Epithelial cell of proximal tubule (primary cell): ENCODE measurements at regions not wholly inside any gene's neighbourhood (a gene's known extent, or its start where the extent isn't known, plus 50 kb on each side); places are given as distances from the start of the nearest gene placed in this dataset.
A peak's percentile ranks its signal among the peaks of the same experiment; 100 is the strongest.

ENCODE experiments used
- DNase-seq: peaks from one replicate; pipeline ENCODE4 v3.0.0-alpha.2; 2011; ENCODE audit warnings: low read depth
- H3K4me3 ChIP-seq: 2 replicates; pipeline ENCODE4 v1.5.1; 2011; ENCODE audit warnings: low read depth, mild to moderate bottlenecking, low read length
- TF ChIP-seq, protein P1 (sequence below): conservative IDR thresholded peaks from 2 replicates; pipeline ENCODE4 v1.5.1; 2012; ENCODE audit warnings: low read depth, mild to moderate bottlenecking, low read length

DNA sequence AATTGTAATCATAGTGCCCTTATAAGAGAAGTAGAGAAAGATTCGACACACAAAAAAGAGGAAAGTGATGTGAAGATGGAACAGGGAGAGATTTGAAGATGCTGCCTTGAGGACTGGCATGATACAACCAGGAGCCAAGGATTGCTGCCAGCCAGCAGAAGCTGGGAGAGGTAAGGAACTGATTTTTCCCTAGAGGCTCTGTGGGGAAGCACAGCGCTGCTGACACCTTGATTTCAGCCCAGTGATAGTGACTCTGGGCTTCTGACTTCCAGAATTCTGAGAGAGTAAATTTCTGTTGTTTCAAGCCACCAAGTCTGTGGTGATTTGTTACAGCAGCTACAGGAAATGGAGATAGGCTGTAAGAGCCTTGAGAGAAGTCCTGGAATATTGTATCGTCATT lies 98.2 kb downstream of the RAB11FIP2 start:
- H3K4me3 ChIP-seq: no peak overlapping the region
- no peak for DNase-seq

DNA sequence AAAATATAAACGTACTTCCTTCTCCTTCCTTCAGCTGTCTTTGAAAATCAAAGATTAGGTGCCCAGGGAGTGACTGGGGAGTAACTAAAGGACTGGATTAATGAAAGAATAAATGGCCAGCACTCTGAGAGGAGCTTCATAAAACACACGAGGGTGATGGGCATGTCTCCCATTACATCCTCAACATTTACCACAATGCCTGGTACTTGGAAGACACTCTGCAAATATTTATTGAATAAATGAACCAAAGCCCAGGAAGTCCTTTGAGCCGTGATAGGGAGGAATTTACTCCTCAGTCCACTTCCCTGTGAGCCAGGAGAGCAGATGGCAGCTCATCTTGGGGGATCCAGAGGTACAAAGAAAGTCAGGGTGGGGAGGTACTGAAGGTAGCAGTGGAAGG lies 96.3 kb downstream of the RAB11FIP2 start:
- TF ChIP-seq, protein P1, sequence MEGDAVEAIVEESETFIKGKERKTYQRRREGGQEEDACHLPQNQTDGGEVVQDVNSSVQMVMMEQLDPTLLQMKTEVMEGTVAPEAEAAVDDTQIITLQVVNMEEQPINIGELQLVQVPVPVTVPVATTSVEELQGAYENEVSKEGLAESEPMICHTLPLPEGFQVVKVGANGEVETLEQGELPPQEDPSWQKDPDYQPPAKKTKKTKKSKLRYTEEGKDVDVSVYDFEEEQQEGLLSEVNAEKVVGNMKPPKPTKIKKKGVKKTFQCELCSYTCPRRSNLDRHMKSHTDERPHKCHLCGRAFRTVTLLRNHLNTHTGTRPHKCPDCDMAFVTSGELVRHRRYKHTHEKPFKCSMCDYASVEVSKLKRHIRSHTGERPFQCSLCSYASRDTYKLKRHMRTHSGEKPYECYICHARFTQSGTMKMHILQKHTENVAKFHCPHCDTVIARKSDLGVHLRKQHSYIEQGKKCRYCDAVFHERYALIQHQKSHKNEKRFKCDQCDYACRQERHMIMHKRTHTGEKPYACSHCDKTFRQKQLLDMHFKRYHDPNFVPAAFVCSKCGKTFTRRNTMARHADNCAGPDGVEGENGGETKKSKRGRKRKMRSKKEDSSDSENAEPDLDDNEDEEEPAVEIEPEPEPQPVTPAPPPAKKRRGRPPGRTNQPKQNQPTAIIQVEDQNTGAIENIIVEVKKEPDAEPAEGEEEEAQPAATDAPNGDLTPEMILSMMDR: no peak
- no peak for DNase-seq
- H3K4me3 ChIP-seq: no peak overlapping the region

More for the DNA sequence above, 98.2 kb downstream of the RAB11FIP2 start:
- TF ChIP-seq, protein P1: peak; percentile 9
